ENCODE measurements at regions not wholly inside any gene's neighbourhood (a gene's known extent, or its start where the extent isn't known, plus 50 kb on each side); places are given as distances from the start of the nearest gene placed in this dataset.

DNA sequence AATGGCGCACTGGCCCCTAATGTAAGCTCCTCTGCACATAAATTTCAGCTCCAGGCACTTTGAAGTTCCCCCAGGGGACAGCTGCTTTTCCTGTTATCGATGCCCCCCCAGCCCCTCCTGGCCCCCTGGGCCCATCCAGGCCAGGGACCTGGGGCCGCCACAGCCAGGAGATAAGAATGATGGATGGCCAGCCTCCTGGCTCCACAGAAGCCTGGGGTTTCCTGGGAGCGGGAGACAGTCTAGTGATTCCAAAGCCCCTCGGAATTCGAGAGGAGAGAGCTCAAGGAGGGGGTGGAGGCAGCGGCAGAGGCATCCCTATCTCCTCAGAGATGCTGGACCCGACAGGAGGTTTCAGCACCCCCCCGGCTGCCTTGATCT lies 98.4 kb upstream of the HAND1 start:
- no peak for ATAC-seq (ENCODE audit: insufficient number of reproducible peaks, low FRiP score, low read depth)
- Histone ChIP-seq H3K4me1 (ENCODE audit: control insufficient read depth in 1 of 2, low read depth in 2 of 2) (no peaks in the 10 kb centered on the region), H3K9me3 (no peaks in the 10 kb centered on the region), H3K4me3 (no peak overlapping the region), H3K27me3 (replicated peaks; ENCODE audit: insufficient read depth) (no peaks in the 10 kb centered on the region), H3K36me3 (no peaks in the 10 kb centered on the region), H3K27ac (no peak overlapping the region)
- no peak for DNase-seq (ENCODE audit: low spot score)
- TF ChIP-seq, protein P1, sequence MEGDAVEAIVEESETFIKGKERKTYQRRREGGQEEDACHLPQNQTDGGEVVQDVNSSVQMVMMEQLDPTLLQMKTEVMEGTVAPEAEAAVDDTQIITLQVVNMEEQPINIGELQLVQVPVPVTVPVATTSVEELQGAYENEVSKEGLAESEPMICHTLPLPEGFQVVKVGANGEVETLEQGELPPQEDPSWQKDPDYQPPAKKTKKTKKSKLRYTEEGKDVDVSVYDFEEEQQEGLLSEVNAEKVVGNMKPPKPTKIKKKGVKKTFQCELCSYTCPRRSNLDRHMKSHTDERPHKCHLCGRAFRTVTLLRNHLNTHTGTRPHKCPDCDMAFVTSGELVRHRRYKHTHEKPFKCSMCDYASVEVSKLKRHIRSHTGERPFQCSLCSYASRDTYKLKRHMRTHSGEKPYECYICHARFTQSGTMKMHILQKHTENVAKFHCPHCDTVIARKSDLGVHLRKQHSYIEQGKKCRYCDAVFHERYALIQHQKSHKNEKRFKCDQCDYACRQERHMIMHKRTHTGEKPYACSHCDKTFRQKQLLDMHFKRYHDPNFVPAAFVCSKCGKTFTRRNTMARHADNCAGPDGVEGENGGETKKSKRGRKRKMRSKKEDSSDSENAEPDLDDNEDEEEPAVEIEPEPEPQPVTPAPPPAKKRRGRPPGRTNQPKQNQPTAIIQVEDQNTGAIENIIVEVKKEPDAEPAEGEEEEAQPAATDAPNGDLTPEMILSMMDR (IDR thresholded peaks at IDR 0.05), result no peak

DNA sequence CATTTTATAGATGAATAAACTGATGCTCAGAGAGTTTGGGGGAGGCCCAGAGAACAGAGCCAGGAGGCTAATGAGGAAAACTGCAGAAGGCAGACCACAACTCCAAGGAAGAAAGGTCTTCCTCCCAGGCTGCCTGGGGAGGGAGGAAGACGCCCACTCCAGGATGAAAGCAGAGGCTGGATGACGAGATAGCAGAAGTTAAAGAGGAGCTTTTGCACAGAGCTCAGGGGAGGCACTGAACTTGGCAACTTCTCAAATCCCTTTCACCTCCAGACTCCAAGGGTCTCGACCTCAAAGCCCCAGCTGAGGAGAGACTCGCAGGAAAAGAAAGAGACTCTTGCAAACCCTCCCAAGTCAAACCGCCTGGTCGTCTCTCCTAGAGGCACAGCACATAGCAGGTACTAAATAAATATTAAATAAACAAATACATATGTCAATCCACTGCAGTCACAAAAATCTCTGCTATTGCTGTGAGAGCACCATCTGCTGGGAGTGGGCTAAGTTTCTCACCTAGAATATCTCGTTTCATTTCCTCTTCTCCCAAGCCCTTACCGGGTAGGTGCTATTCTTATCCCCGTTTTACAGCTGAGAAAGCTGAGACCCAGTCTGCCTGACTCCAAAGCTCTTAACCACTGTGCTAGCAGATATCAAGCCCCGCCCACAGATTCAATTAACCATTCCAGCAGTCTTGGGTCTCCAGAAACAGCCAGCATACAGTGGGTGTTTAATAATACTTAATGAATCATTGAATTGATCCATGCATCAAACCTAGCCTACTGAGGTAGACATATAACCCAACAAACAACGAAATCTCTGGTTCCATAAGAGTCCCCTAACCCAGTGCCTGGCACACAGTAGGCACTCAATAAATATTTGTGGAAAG lies 97.8 kb upstream of the HAND1 start:
- TF ChIP-seq, protein P1 (IDR thresholded peaks at IDR 0.05), result no peak
- Histone ChIP-seq H3K27ac (no peak overlapping the region), H3K4me3 (no peak overlapping the region), H3K4me1 (ENCODE audit: control insufficient read depth in 1 of 2, low read depth in 2 of 2) (no peaks in the 10 kb centered on the region), H3K36me3 (no peaks in the 10 kb centered on the region), H3K9me3 (no peaks in the 10 kb centered on the region), H3K27me3 (replicated peaks; ENCODE audit: insufficient read depth) (no peaks in the 10 kb centered on the region)
- ATAC-seq (ENCODE audit: insufficient number of reproducible peaks, low FRiP score, low read depth), result no peak
- DNase-seq (ENCODE audit: low spot score), result no peak

DNA sequence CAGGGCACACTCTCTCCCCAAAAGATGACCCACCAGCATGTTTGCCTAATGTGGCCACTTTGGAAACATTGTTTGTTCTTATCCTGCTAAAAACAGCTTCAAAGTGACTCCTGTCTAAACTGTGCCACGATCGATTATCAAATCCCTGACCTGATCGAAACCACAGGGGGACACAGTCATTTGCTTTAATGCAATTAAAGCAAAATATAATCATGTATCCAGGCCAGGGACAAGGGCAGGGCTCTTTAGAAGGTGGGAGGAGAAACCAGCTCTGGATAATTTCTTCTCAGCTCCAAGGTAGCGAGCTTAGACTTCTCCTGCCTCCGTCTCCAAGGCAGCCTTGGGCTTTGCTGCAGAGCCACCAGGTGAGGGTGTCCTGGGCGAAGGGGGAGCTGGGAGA lies 95.0 kb upstream of the HAND1 start:
- TF ChIP-seq, protein P1 (IDR thresholded peaks at IDR 0.05), result no peak
- Histone ChIP-seq H3K36me3 (no peaks in the 10 kb centered on the region), H3K9me3 (no peaks in the 10 kb centered on the region), H3K27me3 (replicated peaks; ENCODE audit: insufficient read depth) (no peaks in the 10 kb centered on the region), H3K27ac (no peak overlapping the region), H3K4me3 (no peak overlapping the region), H3K4me1 (ENCODE audit: control insufficient read depth in 1 of 2, low read depth in 2 of 2) (no peaks in the 10 kb centered on the region)
- DNase-seq (ENCODE audit: low spot score), result no peak
- ATAC-seq (ENCODE audit: insufficient number of reproducible peaks, low FRiP score, low read depth), result no peak

DNA sequence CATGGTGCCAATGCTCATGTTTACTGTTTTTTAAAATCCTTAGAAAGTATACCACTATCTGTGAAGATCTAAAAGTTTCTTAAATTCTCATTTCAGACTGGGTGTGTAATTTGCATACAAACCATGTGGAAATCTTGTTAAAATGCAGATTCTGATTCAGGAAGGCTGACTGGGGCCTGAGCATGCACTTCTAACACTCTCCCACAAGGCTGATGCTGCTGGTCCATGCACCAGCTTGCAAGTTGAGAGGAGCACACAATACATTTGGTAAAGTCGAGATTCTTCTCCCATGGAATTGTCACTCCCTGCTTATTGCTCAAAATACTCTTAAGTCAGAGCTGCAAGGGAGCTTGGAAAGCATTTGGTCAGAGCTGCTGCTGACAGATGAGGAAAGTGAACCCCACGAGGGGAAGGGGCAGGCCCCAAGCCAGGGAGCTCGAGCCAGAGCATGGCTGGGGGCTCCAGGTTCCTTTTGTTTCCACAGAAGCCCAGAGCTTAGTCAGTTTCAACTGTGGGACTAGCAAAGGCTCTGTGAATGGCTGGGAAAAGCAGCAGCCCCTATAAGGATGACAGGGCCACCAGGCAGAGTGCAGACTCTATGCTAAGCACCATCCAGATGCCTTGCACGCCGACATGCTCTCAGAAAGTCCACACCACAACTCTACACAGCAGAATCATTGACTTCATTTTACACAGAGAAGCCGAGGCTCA lies 93.5 kb upstream of the HAND1 start:
- TF ChIP-seq, protein P1 (IDR thresholded peaks at IDR 0.05), result no peak
- DNase-seq (ENCODE audit: low spot score) (no peak), ATAC-seq (ENCODE audit: insufficient number of reproducible peaks, low FRiP score, low read depth) (no peak)
- no peak overlapping the region for H3K4me3 ChIP-seq
- H3K9me3 ChIP-seq, result no peaks in the 10 kb centered on the region
- H3K4me1 ChIP-seq (ENCODE audit: control insufficient read depth in 1 of 2, low read depth in 2 of 2), result no peaks in the 10 kb centered on the region
- no peaks in the 10 kb centered on the region for H3K36me3 ChIP-seq
- H3K27ac ChIP-seq, result no peak overlapping the region
- H3K27me3 ChIP-seq (replicated peaks; ENCODE audit: insufficient read depth), result no peaks in the 10 kb centered on the region

DNA sequence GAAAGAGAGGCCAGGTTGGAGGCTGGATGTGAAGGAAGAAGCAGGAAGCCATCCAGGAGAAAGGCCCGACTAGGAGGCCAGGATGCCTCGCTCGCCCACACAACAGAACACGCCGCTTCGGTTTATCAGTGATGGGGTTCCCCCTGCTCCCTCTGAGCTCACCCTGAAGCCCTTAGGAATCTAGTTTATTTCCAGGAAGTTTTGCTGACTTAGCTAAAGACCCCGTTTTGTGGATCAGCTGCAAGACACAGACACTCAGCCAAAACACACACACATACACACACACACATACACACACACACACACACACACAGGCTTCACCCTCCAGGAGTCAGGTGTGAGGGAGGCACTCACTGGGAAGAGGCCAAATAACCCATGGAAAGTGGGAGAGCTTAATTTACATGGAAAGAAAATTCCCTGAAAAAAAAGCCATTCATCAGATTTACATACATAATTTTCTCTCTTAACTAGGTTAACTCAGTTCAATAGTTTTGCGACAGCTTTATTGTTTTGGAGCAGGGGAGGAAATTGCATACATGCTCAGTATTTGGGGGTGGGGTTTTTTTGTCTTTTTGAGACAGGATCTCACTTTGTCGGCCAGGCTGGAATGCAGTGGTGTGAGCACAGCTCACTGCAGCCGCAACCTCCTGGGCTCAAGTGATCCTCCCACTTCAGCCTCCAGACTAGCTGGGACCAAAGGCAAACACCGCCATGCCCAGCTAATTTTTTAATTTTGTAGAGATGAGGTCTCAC lies 92.7 kb upstream of the HAND1 start:
- DNase-seq (ENCODE audit: low spot score), result no peak
- H3K4me3 ChIP-seq, result no peak overlapping the region
- no peaks in the 10 kb centered on the region for H3K4me1 ChIP-seq (ENCODE audit: control insufficient read depth in 1 of 2, low read depth in 2 of 2)
- TF ChIP-seq, protein P1 (IDR thresholded peaks at IDR 0.05), result no peak
- H3K27ac ChIP-seq, result no peak overlapping the region
- H3K9me3 ChIP-seq, result no peaks in the 10 kb centered on the region
- no peaks in the 10 kb centered on the region for H3K36me3 ChIP-seq
- no peak for ATAC-seq (ENCODE audit: insufficient number of reproducible peaks, low FRiP score, low read depth)
- H3K27me3 ChIP-seq (replicated peaks; ENCODE audit: insufficient read depth), result no peaks in the 10 kb centered on the region

Data from thoracic aorta (tissue), 2 donors.